SK-N-SH (cell line): ENCODE measurements at regions not wholly inside any gene's neighbourhood (a gene's known extent, or its start where the extent isn't known, plus 50 kb on each side); places are given as distances from the start of the nearest gene placed in this dataset.

ENCODE experiments used
- CTCF ChIA-PET: fragments of 300-600, 350-600 bp; formaldehyde crosslinking; extraction: SDS; loops from one replicate; lab custom pipeline; 2021; lab: Yijun Ruan, JAX
- POLR2A ChIA-PET: fragments of 350-600 bp; sonication (Branson Sonifier 250); formaldehyde crosslinking; extraction: SDS; loops from one replicate; lab custom pipeline; 2020; ENCODE audit warnings: antibody characterized with exemption, inconsistent platforms; lab: Yijun Ruan, JAX
- DNase-seq: peaks from one replicate; pipeline ENCODE4 v3.0.0; 2012
- H2AFZ ChIP-seq: fragments of 200-600 bp; sonication (generic); 2 replicates; pipeline ENCODE4 v1.8.1; 2016; ENCODE audit warnings: antibody characterized with exemption, mild to moderate bottlenecking, low read depth
- H3F3A ChIP-seq: fragments of 200-600 bp; sonication (generic); replicated peaks from 2 replicates; pipeline ENCODE3; 2016; ENCODE audit warnings: antibody characterized with exemption, mild to moderate bottlenecking; ENCODE audit not compliant: insufficient read depth
- H3K27ac ChIP-seq, 2 experiments: fragments of 200-500 bp in 1 of 2; fragments of 200-600 bp in 1 of 2; sonication (Bioruptor generic) in 1 of 2; sonication (generic), shearing (Covaris generic) in 1 of 2; 2 replicates each; pipeline versions ENCODE4 v1.5.1 to v1.6.1; 2014 to 2016; ENCODE audit warnings: low read depth in 2 of 2, inconsistent platforms in 1 of 2, low read length in 1 of 2, mild to moderate bottlenecking in 1 of 2, mixed read lengths in 1 of 2
- H3K27me3 ChIP-seq: fragments of 200-600 bp; sonication (generic), shearing (Covaris generic); 2 replicates; pipeline ENCODE4 v1.6.1; 2016; ENCODE audit warnings: mixed run types; ENCODE audit not compliant: insufficient read depth
- H3K36me3 ChIP-seq, 2 experiments: fragments of 200-500 bp in 1 of 2; fragments of 200-600 bp in 1 of 2; sonication (Bioruptor generic) in 1 of 2; sonication (generic) in 1 of 2; replicated peaks in 1 of 2; 2 replicates each; pipeline versions ENCODE3 to v1.5.1; 2014 to 2016; ENCODE audit warnings: low read length in 1 of 2, mild to moderate bottlenecking in 1 of 2; ENCODE audit not compliant: insufficient read depth in 2 of 2, control insufficient read depth in 1 of 2
- H3K4me1 ChIP-seq, 2 experiments: fragments of 200-500 bp in 1 of 2; fragments of 200-600 bp in 1 of 2; sonication (Bioruptor generic) in 1 of 2; sonication (generic), shearing (Covaris generic) in 1 of 2; 2 replicates each; pipeline versions ENCODE4 v1.5.1 to v1.6.1; 2014 to 2016; ENCODE audit warnings: low read depth in 1 of 2, low read length in 1 of 2, mixed run types in 1 of 2; ENCODE audit not compliant: insufficient read depth in 2 of 2, control insufficient read depth in 1 of 2
- H3K4me2 ChIP-seq: fragments of 200-600 bp; sonication (generic), shearing (Covaris generic); 2 replicates; pipeline ENCODE4 v1.6.1; 2017; ENCODE audit warnings: mixed run types
- H3K4me3 ChIP-seq, 2 experiments: fragments of 200-500 bp in 1 of 2; fragments of 200-600 bp in 1 of 2; sonication (Bioruptor generic) in 1 of 2; sonication (generic), shearing (Covaris generic) in 1 of 2; 2 replicates each; pipeline versions ENCODE4 v1.5.1 to v1.8.1; 2014 to 2016; ENCODE audit warnings: low read depth in 2 of 2, inconsistent platforms in 1 of 2, low read length in 1 of 2, mild to moderate bottlenecking in 1 of 2, mixed read lengths in 1 of 2, moderate library complexity in 1 of 2
- H3K79me2 ChIP-seq: fragments of 200-600 bp; sonication (generic); 2 replicates; pipeline ENCODE4 v1.8.1; 2017; ENCODE audit warnings: mild to moderate bottlenecking; ENCODE audit not compliant: insufficient read depth
- H3K9ac ChIP-seq: fragments of 200-600 bp; sonication (generic); 2 replicates; pipeline ENCODE4 v1.6.1; 2017; ENCODE audit warnings: mixed run types
- H3K9me2 ChIP-seq: fragments of 200-600 bp; sonication (generic); 2 replicates; pipeline ENCODE4 v1.6.1; 2017; ENCODE audit warnings: mixed run types
- H3K9me3 ChIP-seq: fragments of 200-600 bp; sonication (generic); 2 replicates; pipeline ENCODE4 v1.6.1; 2017; ENCODE audit warnings: mixed run types, mild to moderate bottlenecking, moderate library complexity
- H4K20me1 ChIP-seq: fragments of 200-600 bp; sonication (generic); 2 replicates; pipeline ENCODE4 v1.6.1; 2017; ENCODE audit warnings: mild to moderate bottlenecking, mixed run types; ENCODE audit not compliant: insufficient read depth
- ELF1 ChIP-seq: IDR thresholded peaks from 2 replicates; pipeline ENCODE4 v1.4.0; 2012
- GABPA ChIP-seq: IDR thresholded peaks from 2 replicates; pipeline ENCODE4 v1.4.0; 2012; ENCODE audit warnings: low read depth, mild to moderate bottlenecking
- GATA2 ChIP-seq: sonication (generic); formaldehyde crosslinking; IDR thresholded peaks from 2 replicates; pipeline ENCODE4 v1.5.0; 2020; ENCODE audit warnings: mild to moderate bottlenecking, missing genetic modification reagents
- JUND ChIP-seq: IDR thresholded peaks from 2 replicates; pipeline ENCODE4 v1.4.0; 2012
- MAX ChIP-seq: IDR thresholded peaks from 2 replicates; pipeline ENCODE4 v1.4.0; 2012; ENCODE audit warnings: low read depth
- PBX3 ChIP-seq: IDR thresholded peaks from 2 replicates; pipeline ENCODE4; 2012
- POLR2AphosphoS5 ChIP-seq: IDR thresholded peaks from 2 replicates; pipeline ENCODE4 v1.6.1; 2012; ENCODE audit warnings: low read depth, low read length
- RXRA ChIP-seq: IDR thresholded peaks from 2 replicates; pipeline ENCODE4 v1.4.0; 2012; ENCODE audit warnings: low read depth, mild to moderate bottlenecking, borderline replicate concordance
- SIN3A ChIP-seq: IDR thresholded peaks from 2 replicates; pipeline ENCODE4 v1.6.1; 2012; ENCODE audit warnings: low read depth, mild to moderate bottlenecking, low read length, moderate library complexity, borderline replicate concordance
- TCF12 ChIP-seq: IDR thresholded peaks from 2 replicates; pipeline ENCODE4 v1.4.0; 2012
- TEAD4 ChIP-seq: IDR thresholded peaks from 2 replicates; pipeline ENCODE4 v1.4.0; 2012; ENCODE audit warnings: mild to moderate bottlenecking, borderline replicate concordance; ENCODE audit not compliant: insufficient read depth
- USF2 ChIP-seq: fragments of 150-350 bp; IDR thresholded peaks from 2 replicates; pipeline ENCODE4 v1.6.1; 2017; ENCODE audit warnings: antibody characterized with exemption, low read length, low read depth, borderline replicate concordance
- YY1 ChIP-seq: IDR thresholded peaks from 2 replicates; pipeline ENCODE4 v1.4.0; 2012; ENCODE audit warnings: low read depth, mild to moderate bottlenecking
- WGBS: methylation state at CpG from one replicate; pipeline ENCODE4 v1.1.6; 2017; ENCODE audit warnings: low lambda C conversion rate; 5-methylcytosine and 5-hydroxymethylcytosine counted together

- Histone ChIP-seq H3F3A (no peaks in the 10 kb centered on the region), H3K27me3 (no peaks in the 10 kb centered on the region), H3K27ac (no peak overlapping the region), H3K4me1 (peaks cover 0 to 8% of the 10 kb centered on the region in 2 experiments; a peak in 1 of 4 replicates), H3K9me3 (no peaks in the 10 kb centered on the region), H4K20me1 (no peaks in the 10 kb centered on the region), H3K4me3 (no peak overlapping the region), H3K9me2 (no peaks in the 10 kb centered on the region), H3K9ac (no peak overlapping the region), H3K36me3 (no peaks in the 10 kb centered on the region), H3K79me2 (no peaks in the 10 kb centered on the region), H3K4me2 (no peak overlapping the region), H2AFZ (no peak overlapping the region)
- TF ChIP-seq USF2 (no peak), TCF12 (no peak), ELF1 (no peak), PBX3 (no peak), MAX (no peak), RXRA (no peak), YY1 (no peak), GATA2 (CRISPR knock-in tag) (no peak), GABPA (no peak), POLR2AphosphoS5 (no peak), TEAD4 (no peak)
- no peak for DNase-seq
- CTCF ChIA-PET, result interaction anchor here (0.8 to 1.3 kb wide), 6 partner anchors 12 to 267 kb away, joined by 3 to 5 read pairs (median 3); no protein-coding TSS in a partner anchor
- 48% methylated on average over 3 of the region's 3 CpGs for WGBS
- POLR2A ChIA-PET, result no interaction called here
These were observed 172.1 kb upstream of the LRFN2 start for GRCh38 chr6:40759264-40759663.

GRCh38 chr6:40755749-40756452 lies 168.7 kb upstream of the LRFN2 start:
- H3K36me3 ChIP-seq, result no peaks in the 10 kb centered on the region
- no peaks in the 10 kb centered on the region for H3K27me3 ChIP-seq
- H3K27ac ChIP-seq, result no peak overlapping the region
- H3K9me3 ChIP-seq, result no peaks in the 10 kb centered on the region
- peak overlapping the region; percentile 61; the same call in 1 of the 2 replicates for H3K4me2 ChIP-seq
- H3F3A ChIP-seq, result no peaks in the 10 kb centered on the region
- no peak overlapping the region for H2AFZ ChIP-seq
- peaks cover 0 to 17% of the 10 kb centered on the region in 2 experiments; a peak in 2 of 4 replicates for H3K4me1 ChIP-seq
- no peak overlapping the region for H3K4me3 ChIP-seq
- H4K20me1 ChIP-seq, result no peaks in the 10 kb centered on the region
- H3K9ac ChIP-seq, result no peak overlapping the region
- ChIA-PET CTCF (no interaction called here), POLR2A (no interaction called here)
- no peak for DNase-seq
- TF ChIP-seq ELF1, result no peak
- no peak for TF ChIP-seq SIN3A
- no peak for TF ChIP-seq PBX3
- no peak for TF ChIP-seq JUND
- no peaks in the 10 kb centered on the region for H3K9me2 ChIP-seq
- WGBS, result 54% methylated on average over 8 of the region's 8 CpGs
- H3K79me2 ChIP-seq, result no peaks in the 10 kb centered on the region
